D721Med (cell line): ENCODE measurements at regions not wholly inside any gene's neighbourhood (a gene's known extent, or its start where the extent isn't known, plus 50 kb on each side); places are given as distances from the start of the nearest gene placed in this dataset.

Experiments used
- DNase-seq: peaks from one replicate; pipeline ENCODE4 v3.0.0; 2011; ENCODE audit warnings: low spot score; ENCODE audit not compliant: insufficient read length
- FAIRE-seq: peaks from 2 replicates; lab custom pipeline; 2011; peaks lifted over from hg19 to GRCh38; lab: Jason Lieb, UNC
- CTCF ChIP-seq: IDR thresholded peaks from 2 replicates; pipeline ENCODE4 v1.5.1; 2012; ENCODE audit warnings: mild to moderate bottlenecking, control low read depth; ENCODE audit not compliant: insufficient read depth; ENCODE audit errors: missing control alignments

- no peak for FAIRE-seq
- TF ChIP-seq CTCF, result no peak
- no peak for DNase-seq
Observed at GRCh38 chr9:115599898-115600297, 481.9 kb upstream of the TNC start.

GRCh38 chr9:115601434-115601833 lies 483.5 kb upstream of the TNC start:
- DNase-seq (no peak), FAIRE-seq (no peak)
- no peak for TF ChIP-seq CTCF

GRCh38 chr9:115604831-115605483 lies 487.0 kb upstream of the TNC start:
- no peak for FAIRE-seq
- DNase-seq, result no peak
- TF ChIP-seq CTCF, result no peak

- no peak for FAIRE-seq
- no peak for TF ChIP-seq CTCF
Observed at GRCh38 chr9:115606838-115607237, 488.9 kb upstream of the TNC start.

GRCh38 chr9:115614326-115614999 lies 496.5 kb upstream of the TNC start:
- FAIRE-seq, result no peak
- no peak for TF ChIP-seq CTCF

More at GRCh38 chr9:115606838-115607237, 488.9 kb upstream of the TNC start:
- no peak for DNase-seq

GRCh38 chr9:115615000-115615401 lies 497.0 kb upstream of the TNC start:
- FAIRE-seq (no peak), DNase-seq (no peak)
- TF ChIP-seq CTCF, result no peak

More at GRCh38 chr9:115614326-115614999, 496.5 kb upstream of the TNC start:
- DNase-seq, result no peak
